SU-DHL-6 (cell line): ENCODE measurements at regions not wholly inside any gene's neighbourhood (a gene's known extent, or its start where the extent isn't known, plus 50 kb on each side); places are given as distances from the start of the nearest gene placed in this dataset.
"Not testable (repeated sequence)": the region's sequence is repeated elsewhere in the genome, so short reads cannot be mapped to it uniquely, and the experiment has no call there.

Source experiments
- H2AFZ ChIP-seq: fragments of 200-600 bp; sonication (generic); 2 replicates; pipeline ENCODE4 v1.6.1; 2014; ENCODE audit warnings: low read depth, mild to moderate bottlenecking, moderate library complexity, mixed read lengths, antibody characterized with exemption, low read length; ENCODE audit not compliant: severe bottlenecking
- H3F3A ChIP-seq: fragments of 200-600 bp; shearing (Covaris generic); 2 replicates; pipeline ENCODE4 v1.6.0; 2016; ENCODE audit warnings: antibody characterized with exemption, mild to moderate bottlenecking; ENCODE audit not compliant: insufficient read depth
- H3K27ac ChIP-seq: fragments of 200-600 bp; sonication (generic); 2 replicates; pipeline ENCODE4 v1.5.1; 2016; ENCODE audit warnings: low read depth, mild to moderate bottlenecking, low read length, moderate library complexity, mixed read lengths
- H3K27me3 ChIP-seq: fragments of 200-600 bp; sonication (generic), shearing (Covaris generic); 2 replicates; pipeline ENCODE4 v1.6.0; 2014; ENCODE audit warnings: mild to moderate bottlenecking, low read length
- H3K36me3 ChIP-seq: fragments of 200-600 bp; sonication (generic); 2 replicates; pipeline ENCODE4 v1.6.1; 2014; ENCODE audit warnings: mild to moderate bottlenecking, low read length, mixed read lengths
- H3K4me2 ChIP-seq: fragments of 300-600, 200-600 bp; shearing (Covaris generic), sonication (generic); 2 replicates; pipeline ENCODE4 v1.6.0; 2014; ENCODE audit warnings: low read length, low read depth, mild to moderate bottlenecking; ENCODE audit not compliant: poor library complexity, severe bottlenecking
- H3K4me3 ChIP-seq: fragments of 200-600 bp; sonication (generic); 2 replicates; pipeline ENCODE4 v1.5.1; 2014; ENCODE audit warnings: antibody characterized with exemption, low read length, mild to moderate bottlenecking, mixed read lengths; ENCODE audit not compliant: insufficient read depth, poor library complexity, severe bottlenecking
- H3K79me2 ChIP-seq: fragments of 200-600 bp; sonication (generic); 2 replicates; pipeline ENCODE4 v1.6.1; 2014; ENCODE audit warnings: mild to moderate bottlenecking, low read length, moderate library complexity; ENCODE audit not compliant: insufficient read depth
- H3K9ac ChIP-seq: fragments of 200-600 bp; sonication (generic); 2 replicates; pipeline ENCODE4 v1.7.0; 2014; ENCODE audit warnings: mild to moderate bottlenecking, low read length
- H3K9me2 ChIP-seq: fragments of 200-600 bp; sonication (generic); replicated peaks from 2 replicates; pipeline ENCODE4 v1.6.1; 2014; ENCODE audit warnings: low read length; ENCODE audit not compliant: insufficient read depth
- H3K9me3 ChIP-seq: fragments of 200-600 bp; sonication (generic); 2 replicates; pipeline ENCODE4 v1.6.1; 2014; ENCODE audit warnings: low read length, mixed read lengths; ENCODE audit not compliant: insufficient read depth
- H4K20me1 ChIP-seq: fragments of 200-600 bp; sonication (generic); 2 replicates; pipeline ENCODE4 v1.6.1; 2014; ENCODE audit warnings: low read depth, mild to moderate bottlenecking, antibody characterized with exemption, low read length, moderate library complexity, mixed read lengths
- EZH2phosphoT487 ChIP-seq: fragments of 200-600 bp; sonication (generic), shearing (Covaris generic); conservative IDR thresholded peaks from 2 replicates; pipeline ENCODE4 v1.6.1; 2018; ENCODE audit warnings: mild to moderate bottlenecking, antibody characterized with exemption, low read length, moderate library complexity, mixed read lengths
- TF ChIP-seq, protein P1 (sequence below): fragments of 200-600 bp; sonication (generic); IDR thresholded peaks from one replicate; pipeline ENCODE4 v1.5.1; 2017; ENCODE audit warnings: antibody characterized with exemption, mild to moderate bottlenecking, low read length, moderate library complexity; ENCODE audit not compliant: insufficient read depth, poor library complexity, severe bottlenecking

GRCh38 chr3:163185721-163186350 lies 1689.2 kb downstream of the OTOL1 start:
- no peaks in the 10 kb centered on the region for H3K9me2 ChIP-seq
- no peaks in the 10 kb centered on the region for H3F3A ChIP-seq
- TF ChIP-seq, protein P1, sequence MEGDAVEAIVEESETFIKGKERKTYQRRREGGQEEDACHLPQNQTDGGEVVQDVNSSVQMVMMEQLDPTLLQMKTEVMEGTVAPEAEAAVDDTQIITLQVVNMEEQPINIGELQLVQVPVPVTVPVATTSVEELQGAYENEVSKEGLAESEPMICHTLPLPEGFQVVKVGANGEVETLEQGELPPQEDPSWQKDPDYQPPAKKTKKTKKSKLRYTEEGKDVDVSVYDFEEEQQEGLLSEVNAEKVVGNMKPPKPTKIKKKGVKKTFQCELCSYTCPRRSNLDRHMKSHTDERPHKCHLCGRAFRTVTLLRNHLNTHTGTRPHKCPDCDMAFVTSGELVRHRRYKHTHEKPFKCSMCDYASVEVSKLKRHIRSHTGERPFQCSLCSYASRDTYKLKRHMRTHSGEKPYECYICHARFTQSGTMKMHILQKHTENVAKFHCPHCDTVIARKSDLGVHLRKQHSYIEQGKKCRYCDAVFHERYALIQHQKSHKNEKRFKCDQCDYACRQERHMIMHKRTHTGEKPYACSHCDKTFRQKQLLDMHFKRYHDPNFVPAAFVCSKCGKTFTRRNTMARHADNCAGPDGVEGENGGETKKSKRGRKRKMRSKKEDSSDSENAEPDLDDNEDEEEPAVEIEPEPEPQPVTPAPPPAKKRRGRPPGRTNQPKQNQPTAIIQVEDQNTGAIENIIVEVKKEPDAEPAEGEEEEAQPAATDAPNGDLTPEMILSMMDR, result no peak
- no peak for TF ChIP-seq EZH2phosphoT487
- no peaks in the 10 kb centered on the region for H4K20me1 ChIP-seq
- no peaks in the 10 kb centered on the region for H3K79me2 ChIP-seq
- no peak overlapping the region for H3K4me3 ChIP-seq
- no peaks in the 10 kb centered on the region for H3K9me3 ChIP-seq
- H3K27me3 ChIP-seq, result no peaks in the 10 kb centered on the region
- no peak overlapping the region for H2AFZ ChIP-seq
- no peak overlapping the region for H3K9ac ChIP-seq
- no peak overlapping the region for H3K4me2 ChIP-seq
- H3K27ac ChIP-seq, result no peak overlapping the region
- H3K36me3 ChIP-seq, result 0 out of 2 replicates have a peak, but pooled peaks cover 3% of the 10 kb centered on the region

DNA sequence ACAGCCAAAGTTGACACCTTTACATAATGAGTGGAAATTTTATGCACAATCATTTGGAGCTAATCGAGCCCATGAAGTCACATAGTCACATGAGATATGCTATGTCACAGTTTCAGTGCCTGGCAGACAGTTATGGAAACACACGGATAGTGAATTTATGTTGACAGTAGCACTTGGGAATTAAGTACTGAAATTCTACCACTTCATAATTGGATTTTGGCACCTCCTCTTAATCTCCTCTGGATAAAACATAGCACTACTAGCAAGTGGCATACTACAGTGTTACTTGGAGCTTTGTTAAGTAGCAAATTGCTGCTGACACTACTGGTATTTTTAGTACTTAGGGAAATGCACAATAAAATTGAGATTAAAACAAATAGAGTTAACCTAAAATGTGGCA lies 1679.4 kb downstream of the OTOL1 start:
- Histone ChIP-seq H3K27me3 (no peaks in the 10 kb centered on the region), H3K36me3 (no peaks in the 10 kb centered on the region), H3K4me3 (no peak overlapping the region), H3K9me2 (no peaks in the 10 kb centered on the region), H3F3A (no peaks in the 10 kb centered on the region), H3K27ac (no peak overlapping the region), H2AFZ (no peak overlapping the region), H3K79me2 (no peaks in the 10 kb centered on the region), H3K9ac (no peak overlapping the region), H3K4me2 (no peak overlapping the region), H4K20me1 (no peaks in the 10 kb centered on the region), H3K9me3 (no peaks in the 10 kb centered on the region)
- no peak for TF ChIP-seq EZH2phosphoT487
- TF ChIP-seq, protein P1, result no peak

- not testable (repeated sequence) for H3K27me3 ChIP-seq, H3K36me3 ChIP-seq, H3K4me2 ChIP-seq, H3K79me2 ChIP-seq, H3K27ac ChIP-seq, H3K4me3 ChIP-seq, H3K9me3 ChIP-seq, H2AFZ ChIP-seq, H4K20me1 ChIP-seq, H3K9me2 ChIP-seq, H3K9ac ChIP-seq, H3F3A ChIP-seq
These were observed 1675.9 kb downstream of the OTOL1 start for GRCh38 chr3:163172513-163172912.

DNA sequence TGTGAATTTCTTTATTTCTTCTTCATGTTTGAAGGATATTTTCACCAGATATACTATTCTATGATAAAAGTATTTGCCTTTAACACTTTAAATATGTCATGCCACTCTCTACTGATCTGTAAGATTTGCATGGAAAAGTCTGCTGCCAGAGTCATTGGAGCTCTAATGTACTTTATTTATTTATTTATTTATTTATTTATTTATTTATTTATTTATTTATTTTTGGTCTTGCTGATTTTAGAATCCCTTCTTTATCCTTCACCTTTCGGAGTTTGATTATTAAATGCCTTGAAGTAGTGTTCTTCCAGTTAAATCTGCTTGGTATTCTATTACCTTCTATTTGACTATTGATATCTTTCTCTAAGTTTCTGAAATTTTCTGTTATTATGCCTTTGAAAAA lies 1669.6 kb downstream of the OTOL1 start:
- TF ChIP-seq, protein P1, result no peak
- TF ChIP-seq EZH2phosphoT487, result no peak
- no peaks in the 10 kb centered on the region for H4K20me1 ChIP-seq
- no peak overlapping the region for H3K4me2 ChIP-seq
- H3K9ac ChIP-seq, result no peak overlapping the region
- H3K27me3 ChIP-seq, result no peaks in the 10 kb centered on the region
- H3K27ac ChIP-seq, result no peak overlapping the region
- no peaks in the 10 kb centered on the region for H3K9me2 ChIP-seq
- H3F3A ChIP-seq, result no peaks in the 10 kb centered on the region
- no peaks in the 10 kb centered on the region for H3K36me3 ChIP-seq
- H3K4me3 ChIP-seq, result no peak overlapping the region
- no peaks in the 10 kb centered on the region for H3K9me3 ChIP-seq
- no peak overlapping the region for H2AFZ ChIP-seq
- H3K79me2 ChIP-seq, result no peaks in the 10 kb centered on the region
